NCI-H1436 (cell line): ENCODE measurements at regions not wholly inside any gene's neighbourhood (a gene's known extent, or its start where the extent isn't known, plus 50 kb on each side); places are given as distances from the start of the nearest gene placed in this dataset.
"Not testable (repeated sequence)": the region's sequence is repeated elsewhere in the genome, so short reads cannot be mapped to it uniquely, and the experiment has no call there.

Experiments used
- DNase-seq: peaks from one replicate; lab custom pipeline; 2025; lab: John Stamatoyannopoulos, UW

DNA sequence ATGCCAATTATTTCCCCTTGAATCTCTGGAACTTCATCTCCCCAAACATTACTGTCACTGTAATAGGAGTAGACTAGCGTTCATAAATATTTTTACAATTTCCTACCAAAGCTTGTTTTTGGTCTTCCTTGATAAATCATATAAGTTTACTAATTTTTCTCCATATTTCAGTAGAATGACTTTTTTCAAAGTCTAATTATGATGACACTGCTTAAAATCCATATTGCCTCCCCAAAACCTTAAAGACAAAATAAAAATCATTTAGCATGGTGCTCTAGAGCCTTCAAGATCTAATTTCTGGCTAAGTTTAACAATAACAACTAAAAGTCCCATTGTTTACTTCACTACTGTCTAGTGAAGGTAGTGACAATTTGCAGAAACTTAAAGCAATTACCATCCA is 474.2 kb upstream of the CHRM3 start:
- DNase-seq, result no peak

DNA sequence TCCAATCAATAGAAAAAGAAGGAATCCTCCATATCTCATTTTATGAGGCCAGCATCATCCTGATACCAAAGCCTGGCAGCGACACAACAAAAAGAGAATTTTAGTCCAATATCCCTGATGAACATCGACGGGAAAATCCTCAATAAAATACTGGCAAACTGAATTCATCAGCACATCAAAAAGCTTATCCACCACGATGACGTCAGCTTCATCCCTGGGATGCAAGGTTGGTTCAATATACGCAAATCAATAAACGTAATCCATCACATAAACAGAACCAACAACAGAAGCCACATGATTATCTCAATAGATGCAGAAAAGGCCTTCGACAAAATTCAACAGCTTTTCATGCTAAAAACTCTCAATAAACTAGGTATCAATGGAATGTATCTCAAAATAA is 483.6 kb upstream of the CHRM3 start:
- DNase-seq, result not testable (repeated sequence)

DNA sequence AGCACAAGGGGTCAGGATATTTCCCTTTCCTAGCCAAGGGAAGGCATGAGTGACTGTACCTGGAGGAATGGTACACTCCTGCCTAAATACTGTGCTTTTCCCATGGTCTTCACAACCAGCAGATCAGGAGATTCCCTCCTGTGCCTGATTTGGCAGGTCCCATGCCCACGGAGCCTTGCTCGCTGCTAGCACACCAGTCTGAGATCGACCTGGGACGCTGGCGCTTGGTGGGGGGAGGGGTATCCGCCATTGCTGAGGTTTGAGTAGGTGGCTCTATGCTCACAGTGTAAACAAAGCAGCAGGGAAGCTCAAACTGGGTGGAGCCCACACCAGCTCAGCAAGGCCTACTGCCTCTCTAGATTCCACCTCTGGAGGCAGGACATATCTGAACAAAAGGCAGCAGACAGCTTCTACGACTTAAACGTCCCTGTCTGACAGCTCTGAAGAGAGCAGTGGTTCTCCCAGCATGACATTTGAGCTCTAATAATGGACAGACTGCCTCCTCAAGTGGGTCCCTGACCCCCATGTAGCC is 486.0 kb upstream of the CHRM3 start:
- DNase-seq, result no peak

DNA sequence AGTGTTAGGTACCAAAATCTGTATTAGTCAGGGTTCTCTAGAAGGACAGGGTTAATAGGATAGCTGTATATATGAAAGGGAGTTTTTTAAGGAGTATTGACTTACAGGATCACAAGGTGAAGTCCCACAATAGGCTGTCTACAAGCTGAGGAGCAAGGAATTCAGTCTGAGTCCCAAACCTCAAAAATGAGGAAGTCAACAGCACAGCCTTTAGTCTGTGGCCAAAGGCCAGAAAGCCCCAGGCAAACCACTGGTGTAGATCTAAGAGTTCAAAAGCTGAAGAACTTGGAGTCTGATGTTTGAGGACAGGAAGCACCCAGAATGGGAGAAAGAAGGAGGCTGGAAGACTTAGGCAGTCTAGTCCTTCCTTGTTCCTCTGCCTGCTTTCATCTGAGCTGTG is 487.5 kb upstream of the CHRM3 start:
- DNase-seq, result no peak

DNA sequence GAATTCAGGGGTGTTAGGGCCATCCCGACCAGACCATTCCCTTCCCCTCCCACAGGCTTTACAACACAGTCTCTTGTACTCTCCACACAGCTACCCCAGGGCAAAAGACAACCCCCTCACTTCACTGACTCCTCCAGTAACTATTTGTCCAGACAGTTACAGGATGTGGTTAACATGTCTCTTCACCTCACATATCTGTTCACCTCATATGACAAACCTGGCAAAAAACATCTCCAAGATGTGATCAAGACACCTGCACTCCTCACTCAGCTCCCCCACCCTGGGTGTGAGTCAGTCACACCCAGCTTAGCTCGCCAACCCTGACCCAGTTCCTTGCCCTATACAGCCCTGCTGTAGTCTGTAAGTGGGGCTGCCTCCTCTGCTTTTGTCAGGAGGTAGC is 490.5 kb upstream of the CHRM3 start:
- DNase-seq, result no peak

DNA sequence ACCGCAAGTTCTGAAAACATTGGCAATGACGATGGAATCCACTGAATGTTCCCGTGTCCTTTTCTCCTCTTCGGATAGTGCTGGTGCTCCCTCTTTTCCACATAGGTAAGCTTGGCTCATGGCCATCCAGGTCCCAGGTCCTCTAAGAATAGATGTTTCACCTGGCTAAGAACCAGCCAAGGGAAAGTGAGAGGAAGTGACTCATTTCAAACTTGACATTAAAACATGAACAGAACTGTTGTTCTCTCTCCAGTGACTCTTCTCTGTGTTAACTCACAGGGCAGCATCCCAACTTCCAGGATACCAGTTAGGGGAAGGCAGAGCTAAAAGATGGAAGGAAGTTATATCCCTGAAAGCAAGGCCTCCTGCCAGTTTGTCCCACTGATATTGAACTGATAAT is 493.8 kb upstream of the CHRM3 start:
- DNase-seq, result no peak

DNA sequence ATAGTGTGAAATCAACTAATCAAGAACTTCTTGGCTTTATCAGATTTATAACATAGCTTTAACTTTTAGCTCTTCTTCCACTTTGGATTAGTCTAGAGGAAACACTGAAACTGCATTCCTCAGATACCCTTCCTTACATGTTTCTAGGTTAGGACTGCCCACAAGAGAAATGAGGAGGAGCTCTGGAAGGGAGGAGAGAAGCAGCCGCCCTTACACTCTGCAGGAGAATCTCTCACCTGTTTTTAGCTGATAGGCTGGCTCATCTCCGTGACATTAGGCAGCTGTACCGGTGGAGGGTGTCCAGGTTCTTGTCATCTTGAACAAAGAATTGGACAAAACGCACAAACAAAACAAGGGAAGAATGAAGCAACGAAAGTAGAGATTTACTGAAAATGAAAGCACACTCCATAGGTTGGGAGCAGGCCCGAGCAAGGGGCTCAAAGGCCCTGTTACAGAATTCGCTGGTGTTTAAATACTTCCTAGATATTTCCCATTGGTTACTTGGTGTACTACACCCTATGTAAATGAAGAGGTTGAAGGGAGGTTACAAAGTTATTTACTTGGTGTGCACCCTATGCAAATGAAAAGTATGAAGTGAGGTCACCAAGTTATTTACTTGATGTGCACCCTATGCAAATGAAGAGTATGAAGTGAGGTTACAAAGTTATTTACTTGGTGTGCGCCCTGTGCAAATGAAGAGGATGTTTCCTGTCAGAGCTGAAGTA is 524.9 kb upstream of the CHRM3 start:
- no peak for DNase-seq

DNA sequence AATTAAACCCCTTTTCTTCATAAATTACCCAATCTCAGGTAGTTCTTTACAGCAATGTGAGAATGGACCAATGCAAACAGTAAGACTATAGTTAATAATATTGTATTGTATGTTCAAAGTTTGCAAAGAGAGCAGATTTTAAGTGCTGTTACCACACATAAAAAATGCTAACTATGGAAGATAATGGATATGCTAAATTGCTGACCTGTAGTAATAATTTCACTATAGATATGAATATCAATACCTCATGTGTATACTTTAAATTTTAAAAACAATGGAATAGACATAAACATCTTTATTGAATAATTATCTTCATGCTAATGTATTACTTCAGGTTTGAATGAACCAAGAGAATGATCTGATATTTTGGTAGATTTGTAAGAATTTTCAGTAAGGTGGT is 552.4 kb upstream of the CHRM3 start:
- no peak for DNase-seq

DNA sequence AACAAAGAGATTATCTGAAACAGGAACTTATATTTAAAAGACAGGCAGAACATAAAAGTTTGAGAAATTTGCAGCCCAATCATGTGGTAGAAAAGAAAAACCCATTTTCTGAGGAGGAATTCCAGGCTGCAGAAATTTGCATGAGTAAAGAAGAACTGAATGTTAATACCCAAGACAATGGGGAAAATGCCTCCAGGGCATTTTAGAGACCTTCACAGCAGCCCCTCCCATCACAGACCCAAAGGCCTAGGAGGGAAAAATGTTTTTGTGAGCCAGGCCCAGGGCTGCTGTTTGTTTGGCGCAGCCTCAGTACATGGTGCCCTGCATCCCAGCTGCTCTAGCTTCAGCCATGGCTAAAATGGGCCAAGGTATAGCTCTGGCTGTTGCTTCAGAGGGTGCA is 554.3 kb upstream of the CHRM3 start:
- DNase-seq, result no peak

DNA sequence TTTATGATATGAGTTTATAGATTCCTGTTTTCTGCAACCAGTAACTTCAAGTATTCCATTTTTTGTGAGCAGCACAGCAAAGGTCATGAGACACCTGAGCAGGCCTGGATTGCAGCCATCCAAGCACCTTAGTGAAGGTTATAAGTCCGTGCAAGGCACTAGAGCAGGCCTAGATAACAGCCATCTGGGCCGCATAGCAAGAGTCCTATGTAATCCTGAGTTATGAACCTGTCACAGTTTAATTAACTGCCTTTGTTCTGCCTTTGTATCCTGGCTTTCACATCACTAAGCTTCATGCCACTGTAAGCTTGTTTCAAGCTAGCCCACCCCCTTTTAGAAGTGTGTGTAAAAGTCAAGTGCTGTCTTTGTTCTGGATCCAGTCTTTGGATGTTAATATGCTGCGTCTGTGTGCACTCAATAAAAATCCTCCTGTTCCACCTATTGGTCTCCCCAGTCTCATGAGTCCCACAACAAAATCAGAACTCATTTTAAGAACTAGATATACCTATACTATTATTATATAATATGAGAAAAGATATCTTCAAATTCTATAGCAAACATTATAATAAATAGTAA is 556.2 kb upstream of the CHRM3 start:
- no peak for DNase-seq

DNA sequence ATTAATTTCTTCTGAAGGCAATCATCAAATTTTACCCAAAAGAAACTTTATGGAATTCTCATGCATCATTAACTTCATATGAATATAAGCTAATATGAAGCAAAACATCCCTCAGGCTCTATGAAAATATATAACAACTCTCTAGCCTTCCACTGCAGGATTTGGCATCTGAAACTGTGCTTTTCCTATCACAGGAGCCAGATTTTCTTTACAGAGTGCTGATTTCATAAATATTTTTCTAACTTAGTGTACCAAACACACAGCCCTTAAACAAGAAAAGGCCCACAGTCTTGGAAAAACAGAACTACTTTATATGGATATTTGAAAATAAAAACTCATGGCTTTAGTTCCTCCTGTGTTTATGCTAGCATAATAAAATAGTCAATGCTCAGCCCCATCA is 559.5 kb upstream of the CHRM3 start:
- DNase-seq, result no peak

DNA sequence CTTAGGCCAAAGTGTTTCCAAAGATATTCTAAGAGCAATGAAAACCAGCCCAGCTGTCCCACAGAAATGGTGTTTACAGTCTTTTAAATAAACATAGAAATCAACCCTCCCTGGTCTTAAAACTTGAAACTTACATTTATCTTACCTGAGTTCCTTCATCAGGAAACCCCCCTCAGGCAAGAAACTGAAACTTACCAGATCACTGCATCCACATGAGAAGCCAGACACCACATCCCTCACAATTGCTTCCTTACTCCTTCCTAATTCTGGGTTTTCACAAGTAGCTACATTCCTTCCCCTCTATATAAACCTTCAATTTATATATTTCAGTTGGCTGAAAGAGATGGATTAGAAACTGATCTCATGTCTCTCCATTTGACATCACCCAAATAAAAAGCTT is 563.0 kb upstream of the CHRM3 start:
- DNase-seq, result no peak

DNA sequence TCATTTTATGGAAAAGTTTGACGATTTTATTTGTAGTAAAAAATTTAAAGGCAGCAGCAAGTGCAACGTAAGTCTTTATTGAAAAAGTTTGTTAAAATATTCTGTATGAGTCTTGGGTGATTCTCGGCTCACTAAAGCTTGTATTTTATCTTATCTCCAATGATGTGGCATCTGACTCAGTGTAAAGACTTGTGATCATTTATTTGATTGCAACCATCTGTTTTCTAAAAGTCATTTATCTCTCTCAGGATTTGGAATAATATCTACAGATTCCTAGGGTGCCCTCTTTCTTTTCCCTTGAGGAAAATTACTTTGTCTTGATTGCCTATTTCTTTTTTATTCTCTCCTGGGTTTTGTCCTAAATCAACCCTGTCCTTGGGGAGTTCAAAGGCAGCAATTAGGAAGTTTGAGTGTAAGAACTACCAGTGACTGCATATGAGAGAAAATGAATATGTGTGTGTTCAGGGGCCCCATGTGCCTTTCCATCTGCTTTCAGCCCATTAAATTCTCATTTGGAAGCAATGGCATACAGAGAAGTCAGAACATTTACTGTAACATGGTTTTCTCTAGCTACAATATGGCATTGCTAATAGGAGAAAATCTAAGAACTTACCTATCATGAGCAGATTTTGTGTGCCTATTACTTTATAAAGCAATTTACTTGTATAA is 575.0 kb upstream of the CHRM3 start:
- DNase-seq, result no peak

DNA sequence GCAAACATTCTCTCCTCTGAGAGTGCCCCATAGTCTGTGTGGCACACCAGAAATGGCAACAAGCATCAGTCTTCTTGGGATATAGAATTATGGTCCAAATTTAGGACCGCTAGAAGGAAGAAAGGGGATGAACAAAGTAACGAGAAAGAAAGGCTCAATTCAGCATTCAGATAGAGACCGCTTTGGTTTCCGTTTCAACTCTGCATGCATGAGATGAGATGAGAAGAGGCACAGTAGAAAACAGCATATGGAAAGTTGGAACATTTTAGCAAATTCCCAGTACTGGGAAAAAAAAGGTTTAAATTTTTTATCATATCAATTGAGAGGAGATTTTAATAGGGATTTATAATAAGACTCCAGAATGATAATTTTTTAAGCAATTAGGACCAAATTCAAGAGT is 595.5 kb upstream of the CHRM3 start:
- no peak for DNase-seq

DNA sequence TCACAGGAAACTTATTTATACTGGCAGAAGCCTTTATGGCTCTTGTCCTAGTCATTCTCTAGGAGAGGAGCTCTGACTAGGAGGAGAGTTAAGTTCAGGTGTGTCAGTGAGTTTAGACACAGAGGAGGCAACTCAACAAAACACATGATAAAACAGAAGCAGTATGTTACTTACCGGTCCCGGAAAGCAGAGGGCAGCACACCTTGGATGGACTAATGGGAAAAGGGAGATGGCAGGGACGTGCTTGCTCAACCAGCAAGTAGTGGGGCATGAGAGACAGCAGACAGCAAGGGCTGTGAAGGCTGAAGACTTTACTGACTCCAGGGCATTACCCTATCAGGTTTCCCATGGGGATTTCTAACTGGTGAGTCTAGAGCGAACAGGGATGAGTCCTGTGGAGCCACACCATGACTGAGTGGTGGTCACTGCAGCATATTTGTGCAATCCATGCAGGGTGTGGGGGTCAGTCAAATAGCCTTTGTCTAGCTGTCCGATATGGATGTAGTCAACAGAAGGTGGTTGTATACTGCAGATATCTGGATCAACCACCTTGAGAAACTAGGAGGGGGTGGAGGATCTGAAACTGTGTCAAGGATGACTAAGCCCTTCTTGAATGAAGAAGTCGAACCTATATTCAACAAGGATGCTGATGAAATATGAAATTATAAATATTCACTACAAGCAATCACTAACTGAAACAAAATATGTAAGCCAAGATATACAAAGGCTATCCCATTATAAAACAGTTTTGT is 596.3 kb upstream of the CHRM3 start:
- no peak for DNase-seq

DNA sequence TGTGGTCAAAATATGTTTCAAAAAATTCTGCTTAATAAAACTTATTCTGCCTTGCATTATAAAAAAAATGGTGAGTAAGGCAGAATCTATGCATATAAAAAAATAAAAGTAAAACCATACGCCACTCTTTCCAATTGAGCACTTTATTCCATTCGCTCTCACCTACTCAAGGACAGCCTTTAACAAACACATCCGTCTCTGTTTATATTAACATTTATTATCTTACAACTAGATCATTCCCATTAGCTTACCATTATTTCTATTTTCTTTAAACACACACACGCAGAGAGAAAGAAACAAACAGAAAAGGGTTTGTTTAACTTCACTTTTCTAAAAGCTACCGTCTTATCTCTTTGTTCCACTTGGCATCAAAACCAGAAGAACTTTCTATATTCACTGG is 598.9 kb upstream of the CHRM3 start:
- no peak for DNase-seq

DNA sequence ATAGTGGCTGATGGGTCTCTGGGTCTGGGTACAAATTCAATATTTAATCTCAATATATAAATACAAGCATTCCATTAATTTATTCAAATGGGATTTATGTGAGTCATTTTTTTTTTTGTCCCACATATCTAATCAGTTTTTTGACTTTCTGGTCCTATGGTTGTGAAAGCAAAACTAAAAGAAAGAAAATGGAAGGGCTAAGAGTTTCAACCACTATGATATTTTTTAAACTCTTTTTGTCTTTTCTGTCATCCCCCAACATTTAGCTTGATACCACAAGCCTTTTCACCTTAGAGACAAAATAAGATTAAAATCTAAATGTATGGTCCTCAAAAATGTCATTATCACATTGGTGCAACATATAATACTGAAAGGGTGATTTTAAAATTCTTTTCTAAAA is 602.7 kb upstream of the CHRM3 start:
- no peak for DNase-seq

DNA sequence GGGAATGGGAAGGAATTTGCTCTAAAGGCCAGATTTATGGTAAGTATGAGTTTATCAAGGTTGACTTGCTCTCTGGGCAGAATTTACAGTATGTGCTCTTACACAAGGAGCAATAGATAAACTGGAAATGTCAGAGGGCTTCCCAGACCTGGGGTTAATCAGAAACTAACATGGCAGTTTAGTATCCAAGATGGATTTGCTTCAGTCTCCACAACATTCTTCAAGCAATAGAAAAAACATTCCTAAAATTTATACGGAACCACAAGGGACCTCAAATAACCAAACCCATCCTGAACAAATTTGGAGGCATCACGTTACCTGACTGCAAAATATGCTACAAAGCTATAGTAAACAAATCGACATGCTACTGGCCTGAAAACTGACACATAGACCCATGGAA is 606.7 kb upstream of the CHRM3 start:
- no peak for DNase-seq

DNA sequence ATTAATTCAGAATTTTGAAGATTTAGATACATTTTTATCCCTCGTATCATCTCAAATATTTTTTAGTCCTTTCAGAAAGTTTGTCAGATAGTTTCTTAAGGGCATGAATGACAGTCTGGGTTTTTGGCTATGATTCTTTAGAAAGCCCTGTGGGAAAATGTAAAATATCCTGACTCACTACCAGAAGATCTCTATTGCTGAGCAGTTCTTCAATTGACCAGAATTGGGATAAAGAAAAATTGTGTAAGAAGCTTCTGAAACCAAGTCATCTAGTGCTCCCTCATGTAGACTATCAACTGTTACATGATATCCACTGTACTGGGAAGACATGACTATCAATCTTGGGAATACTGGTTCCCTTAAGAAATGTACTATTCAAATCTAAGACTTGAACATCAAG is 608.3 kb upstream of the CHRM3 start:
- DNase-seq, result no peak

DNA sequence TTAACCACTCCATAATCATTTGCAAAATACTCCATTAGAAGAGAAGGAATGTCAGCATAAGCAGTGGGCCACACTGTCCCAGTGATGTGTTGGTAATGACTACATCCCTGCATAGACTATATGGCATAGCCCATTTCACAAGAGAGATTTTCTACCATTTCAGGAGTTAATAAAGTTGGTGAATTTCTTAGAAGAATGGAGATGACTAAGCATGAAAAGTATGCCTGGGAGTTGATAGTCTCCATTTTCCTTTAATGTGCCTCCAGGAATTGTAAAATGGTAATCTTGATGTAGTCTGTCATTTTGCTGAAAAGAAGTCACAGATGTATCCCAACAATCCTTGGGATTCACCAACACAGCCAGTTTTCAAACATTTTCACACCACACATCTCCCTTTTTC is 608.8 kb upstream of the CHRM3 start:
- no peak for DNase-seq

DNA sequence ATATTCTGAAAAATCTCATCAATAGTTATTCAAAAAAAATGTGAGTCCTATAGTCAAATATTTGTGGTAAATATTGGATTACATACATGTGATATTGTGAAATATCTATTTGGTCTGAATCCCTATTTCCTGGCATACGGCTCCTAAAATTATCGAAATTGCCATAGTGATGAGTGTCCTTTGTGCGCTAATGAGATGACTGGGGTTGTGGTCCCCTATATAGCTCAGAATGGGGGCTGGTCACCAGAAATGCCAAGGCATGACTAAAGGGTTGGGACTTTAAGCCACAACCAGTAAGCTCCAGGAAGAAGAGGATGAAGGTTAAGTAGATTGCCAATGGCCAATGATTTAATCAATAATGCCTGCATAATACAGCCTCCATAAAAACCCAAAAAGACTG is 610.2 kb upstream of the CHRM3 start:
- no peak for DNase-seq

DNA sequence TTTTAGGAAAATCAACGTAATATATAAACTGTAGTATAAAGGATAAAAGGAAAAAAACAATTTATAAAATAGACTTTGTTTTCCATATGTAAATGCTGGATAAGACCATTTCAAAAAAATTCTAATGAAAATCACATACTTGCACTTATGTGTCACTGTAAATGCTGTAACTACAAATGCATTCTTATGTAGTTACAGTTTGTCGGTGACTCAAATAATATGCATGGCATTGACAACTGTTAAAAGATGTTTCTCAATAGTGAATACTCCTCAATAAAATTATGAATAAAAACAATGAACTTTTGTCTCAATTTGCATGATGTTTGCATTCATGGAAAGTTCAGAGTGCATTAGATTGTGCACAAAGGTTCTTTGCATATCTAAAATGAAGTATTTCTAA is 614.0 kb upstream of the CHRM3 start:
- no peak for DNase-seq

DNA sequence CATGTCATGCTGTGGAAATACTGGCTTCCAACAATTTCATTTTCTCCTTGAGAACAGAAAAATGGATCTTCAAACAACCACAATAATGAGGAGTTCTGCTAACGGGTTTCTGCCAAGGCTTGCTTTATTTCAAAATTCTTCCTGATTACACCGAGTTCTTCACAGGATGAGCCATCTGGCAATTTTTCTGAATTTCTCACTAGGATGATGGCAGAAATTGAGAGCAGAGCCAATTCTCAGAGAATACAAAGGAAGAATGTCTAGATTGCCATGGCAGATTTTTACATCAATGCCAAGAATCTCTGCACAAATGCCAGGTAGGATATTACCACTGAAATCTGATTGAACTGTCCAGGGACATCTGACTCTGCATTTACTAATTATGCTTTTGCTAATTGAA is 619.0 kb upstream of the CHRM3 start:
- DNase-seq, result no peak
